Left renal pelvis (tissue), 4 donors: ENCODE measurements at regions not wholly inside any gene's neighbourhood (a gene's known extent, or its start where the extent isn't known, plus 50 kb on each side); places are given as distances from the start of the nearest gene placed in this dataset.
"Not testable (repeated sequence)": the region's sequence is repeated elsewhere in the genome, so short reads cannot be mapped to it uniquely, and the experiment has no call there.

Experiments used
- DNase-seq, 4 donors: peaks; one replicate each; pipeline ENCODE4 v3.0.0-alpha.2; 2013; ENCODE audit warnings: low read depth in 4 of 4, low spot score in 3 of 4

DNA sequence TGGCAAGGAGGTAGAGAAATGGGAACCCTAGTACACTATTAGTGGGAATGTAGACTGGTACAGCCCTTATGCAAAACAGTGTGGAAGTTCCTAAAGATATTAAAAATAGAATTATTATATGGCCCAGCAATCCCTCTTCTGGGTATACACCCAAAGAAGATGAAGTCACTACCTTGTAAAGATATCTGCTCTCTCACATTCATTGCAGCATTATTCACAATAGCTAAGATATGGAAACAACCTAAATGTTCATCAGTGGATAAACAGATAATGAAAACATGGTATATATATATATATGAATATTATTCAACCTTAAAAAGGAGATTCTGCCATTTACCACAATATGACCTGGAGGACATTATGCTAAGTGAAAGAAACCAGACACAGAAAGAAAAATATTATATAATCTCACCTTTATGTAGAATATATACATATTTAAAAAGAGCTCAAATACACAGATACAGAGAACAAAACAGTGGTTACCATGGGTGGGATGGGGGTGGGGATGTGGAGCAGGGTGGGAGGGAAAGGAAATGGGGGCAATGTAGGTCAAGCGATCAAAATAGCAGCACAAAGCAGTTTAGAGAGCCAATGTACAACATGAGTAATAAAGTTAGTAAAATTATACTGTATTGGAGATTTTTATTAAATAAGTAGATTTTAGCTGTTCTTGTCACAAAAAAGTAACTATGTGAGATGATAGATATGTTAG, 138.6 kb downstream of the SPRY1 start:
- no peak for DNase-seq

DNA sequence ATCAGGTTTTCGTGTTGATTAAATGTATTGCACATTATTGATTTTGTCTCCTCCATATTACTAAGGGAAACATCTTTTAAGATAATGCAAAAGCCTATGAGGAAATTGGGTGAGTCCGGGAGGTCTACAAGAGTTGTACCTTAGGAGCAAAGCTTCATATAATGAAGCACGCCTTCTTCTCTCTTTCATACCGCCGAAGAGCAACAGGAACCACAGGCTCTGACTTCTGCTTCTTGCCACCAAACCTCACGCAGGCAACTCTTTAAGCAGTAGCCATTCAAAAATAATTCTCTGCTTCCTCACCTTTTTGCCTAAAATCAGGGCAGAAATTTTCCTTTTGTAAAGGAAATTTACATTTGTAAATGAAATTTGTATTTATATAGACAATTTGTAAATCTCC, 139.6 kb downstream of the SPRY1 start:
- DNase-seq: no peak

DNA sequence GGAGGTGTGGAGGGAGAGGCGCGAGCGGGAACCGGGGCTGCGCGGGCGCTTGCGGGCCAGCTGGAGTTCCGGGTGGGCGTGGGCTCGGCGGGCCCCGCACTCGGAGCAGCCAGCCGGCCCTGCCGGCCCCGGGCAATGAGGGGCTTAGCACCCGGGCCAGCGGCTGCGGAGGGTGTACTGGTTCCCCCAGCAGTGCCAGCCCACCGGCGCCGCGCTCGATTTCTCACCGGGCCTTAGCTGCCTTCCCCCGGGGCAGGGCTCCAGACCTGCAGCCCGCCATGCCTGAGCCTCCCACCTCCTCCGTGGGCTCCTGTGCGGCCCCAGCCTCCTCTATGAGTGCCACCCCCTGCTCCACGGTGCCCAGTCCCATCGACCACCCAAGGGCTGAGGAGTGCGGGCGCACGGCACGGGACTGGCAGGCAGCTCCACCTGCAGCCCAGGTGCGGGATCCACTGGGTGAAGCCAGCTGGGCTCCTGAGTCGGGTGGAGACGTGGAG, 141.4 kb downstream of the SPRY1 start:
- DNase-seq: not testable (repeated sequence)

DNA sequence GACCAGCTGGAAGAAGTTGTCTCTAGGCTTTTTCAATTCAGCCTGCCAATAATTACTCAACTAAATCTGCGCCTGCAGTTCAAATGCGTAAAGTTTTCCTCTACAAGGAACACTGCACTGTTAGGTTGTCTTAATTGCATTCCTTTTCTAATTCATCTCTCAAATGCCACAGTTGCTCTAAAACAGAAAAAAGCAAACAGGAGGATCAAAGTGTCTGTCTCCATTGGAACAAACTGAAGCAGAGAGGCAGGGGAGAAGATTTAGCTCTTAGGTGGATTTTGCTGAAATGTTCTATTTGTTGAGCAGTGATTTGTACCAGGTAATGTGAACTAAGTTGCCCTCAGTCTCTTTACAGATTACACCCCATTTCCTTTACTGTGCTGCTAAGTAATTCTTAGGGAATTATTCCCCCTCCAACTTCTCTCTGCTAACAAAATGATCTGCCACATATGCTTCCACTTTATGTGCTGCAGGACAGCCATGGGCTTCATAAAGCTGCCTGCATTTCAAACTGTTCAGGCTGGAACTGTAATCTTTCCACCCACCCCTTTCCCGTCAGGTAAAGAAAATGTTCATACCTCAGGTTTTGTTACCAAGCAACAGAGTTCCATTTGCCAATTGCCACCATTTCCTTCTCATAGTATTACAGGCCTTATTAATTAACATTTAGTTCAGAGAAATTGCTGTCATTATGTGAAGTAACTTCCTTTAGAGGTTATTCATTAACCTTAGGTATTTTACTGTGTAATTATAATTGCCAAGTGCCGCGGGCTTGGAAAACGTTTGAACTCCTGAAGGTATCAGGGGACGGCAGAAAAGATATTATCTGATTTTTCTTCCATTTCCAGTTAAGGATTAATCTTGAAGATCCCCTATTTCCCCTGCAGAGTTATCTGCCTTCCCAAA, 149.3 kb downstream of the SPRY1 start:
- DNase-seq: peak in 1 of 4 donors; percentile 45

GRCh38 chr4:123546573-123547060, 150.0 kb downstream of the SPRY1 start:
- no peak for DNase-seq

DNA sequence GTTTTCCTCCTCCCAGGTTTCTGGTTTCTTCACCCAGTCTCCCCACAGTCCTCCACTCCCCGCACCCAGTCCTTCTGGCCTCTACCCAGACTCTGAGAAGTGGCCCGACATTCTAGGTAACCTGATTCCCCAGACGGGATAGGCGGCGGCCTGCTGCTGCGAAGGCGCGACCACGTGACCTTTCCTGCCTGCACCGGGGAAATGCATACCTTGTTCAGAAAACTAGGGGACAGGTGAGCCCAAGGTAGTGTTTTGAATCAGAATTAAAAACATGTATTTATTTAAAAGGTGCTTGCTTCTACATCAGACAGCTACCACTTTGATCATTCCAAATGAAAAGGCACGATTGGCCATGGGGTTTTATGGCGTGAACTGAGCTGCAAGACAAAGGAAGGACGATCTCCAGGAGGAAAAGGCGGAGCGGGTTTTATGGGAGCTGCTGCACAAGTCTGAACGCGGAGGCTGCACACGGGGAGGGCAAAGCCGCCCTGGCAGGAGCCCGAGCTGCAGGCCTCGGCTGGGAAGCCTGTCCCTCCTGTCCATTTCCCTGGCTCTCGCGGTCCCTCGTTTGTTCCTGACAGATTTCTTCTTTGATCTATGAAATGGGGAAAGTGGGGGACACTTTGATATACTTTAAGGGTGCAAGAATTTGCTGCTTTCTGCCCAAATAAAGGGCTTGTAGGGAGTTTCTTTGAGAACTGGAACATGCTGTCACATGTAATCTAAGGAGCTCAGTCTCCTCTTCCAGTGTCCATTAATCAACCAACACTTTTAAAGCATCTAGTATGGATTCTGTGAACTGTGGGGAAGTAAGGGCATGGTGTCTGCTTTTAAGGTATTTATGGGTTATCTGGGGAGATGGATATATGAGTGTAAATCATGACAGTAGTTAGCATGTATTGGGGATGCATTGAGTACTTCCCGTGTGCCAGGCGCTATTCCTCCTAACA, 150.9 kb downstream of the SPRY1 start:
- DNase-seq: peak in 2 of 4 donors; percentile 47 to 51

DNA sequence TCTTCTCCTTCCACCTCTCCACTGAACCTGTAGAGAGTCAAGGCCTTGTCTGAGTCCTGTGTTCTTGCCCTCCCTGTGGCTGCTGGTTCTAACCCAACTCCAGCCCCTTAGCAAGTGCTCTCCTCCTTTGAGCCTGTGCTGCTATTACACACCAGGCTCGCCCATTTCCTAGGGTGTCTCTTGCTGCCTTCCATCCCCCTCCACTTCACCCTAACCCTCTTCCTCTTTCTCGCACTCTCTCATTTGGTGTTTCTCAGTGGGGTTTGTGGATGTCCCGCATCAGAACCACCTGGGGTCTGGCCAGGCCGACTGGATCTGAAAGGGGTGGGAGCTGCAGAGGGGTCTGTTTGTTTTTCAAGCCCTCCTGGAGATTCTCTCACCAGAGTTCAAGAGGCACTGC, 156.7 kb downstream of the SPRY1 start:
- no peak for DNase-seq

DNA sequence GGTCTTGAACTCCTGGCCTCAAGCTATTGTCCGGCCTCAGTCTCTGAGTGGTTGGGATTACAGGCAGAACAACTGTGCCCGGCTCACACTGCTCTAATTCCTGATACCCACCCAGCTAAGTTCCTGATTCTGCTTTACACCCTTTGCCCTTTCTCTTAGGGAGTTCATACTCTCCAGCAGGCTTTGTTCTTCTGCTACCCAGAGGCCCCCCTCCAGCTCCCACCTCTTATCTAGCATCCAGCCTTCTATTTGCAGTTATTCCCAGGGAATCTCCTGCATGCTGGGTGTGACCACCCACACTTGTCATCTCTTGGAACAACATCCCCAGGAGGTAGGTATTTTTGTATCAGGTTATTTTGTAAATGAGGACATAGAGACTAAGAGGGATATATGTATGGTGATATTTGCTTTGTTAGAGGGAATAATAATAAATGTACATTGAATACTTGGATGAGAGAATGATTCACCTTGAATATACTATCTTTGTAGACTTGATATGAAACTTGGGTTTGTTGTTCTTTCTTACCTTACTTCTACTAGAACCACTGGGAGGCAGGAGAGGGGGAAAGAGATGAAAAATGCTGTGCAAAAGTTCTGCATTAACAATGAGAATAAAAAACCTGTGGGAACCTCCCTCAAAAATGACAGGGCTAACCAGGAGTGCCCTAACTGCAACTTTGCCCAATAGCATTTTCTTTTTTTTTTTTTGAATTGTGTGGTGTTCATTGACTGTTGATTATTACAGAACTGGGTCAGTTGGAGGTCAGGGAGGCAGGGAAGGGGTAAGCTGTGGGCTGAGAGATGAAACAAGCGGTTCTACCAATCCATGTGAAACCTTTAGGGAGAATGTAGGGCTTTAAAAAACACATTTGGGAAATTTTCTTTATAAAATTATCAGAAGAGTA, 157.4 kb downstream of the SPRY1 start:
- no peak for DNase-seq

DNA sequence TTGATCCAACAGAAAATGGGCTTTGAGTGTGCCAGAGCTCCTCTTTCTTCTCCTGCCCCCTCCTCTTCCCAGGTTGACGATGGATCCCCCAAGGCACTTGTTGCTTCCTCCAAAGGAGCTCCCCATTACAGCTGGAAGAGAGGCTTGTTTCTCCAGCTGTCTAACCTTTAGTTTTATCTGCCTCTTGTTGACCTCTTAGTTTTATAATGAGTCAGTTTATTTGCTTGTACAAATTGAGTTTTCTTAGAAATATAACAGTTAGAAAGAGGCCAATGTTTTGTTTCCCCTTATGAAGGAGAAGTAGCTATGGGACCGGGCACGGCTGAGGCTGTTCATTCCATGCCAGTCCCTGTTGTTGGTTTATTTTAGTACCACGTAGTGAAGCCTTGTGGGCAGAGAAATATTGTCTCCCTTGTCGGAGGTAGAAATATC, 158.2 kb downstream of the SPRY1 start:
- DNase-seq: no peak

DNA sequence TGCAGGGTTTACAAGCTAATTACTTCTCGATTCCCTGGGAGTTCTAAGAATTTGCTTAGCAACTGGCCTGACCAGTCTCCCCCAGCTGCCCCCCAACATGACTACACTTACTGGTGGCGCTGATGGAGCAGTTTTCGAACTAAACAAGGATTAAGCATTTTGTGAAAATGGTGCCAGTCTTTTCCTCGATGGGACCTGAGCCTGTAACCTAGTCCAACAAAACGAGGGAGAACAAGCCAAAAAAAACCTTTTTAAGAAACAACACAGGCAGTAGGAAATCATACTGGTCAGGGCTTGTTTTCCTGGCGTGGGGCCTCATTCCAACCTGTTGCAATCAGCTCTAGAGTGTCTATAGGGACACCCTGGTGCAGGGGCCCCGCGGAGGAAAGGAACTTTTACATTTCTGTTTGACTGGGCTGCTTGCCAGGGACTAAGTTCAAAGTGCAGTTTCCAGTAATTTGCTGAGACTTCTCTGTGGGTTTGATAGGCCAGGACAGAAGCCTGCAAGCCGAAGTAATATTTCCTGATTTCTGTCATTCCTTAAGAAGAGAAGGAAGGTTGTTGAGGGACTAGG, 158.7 kb downstream of the SPRY1 start:
- DNase-seq: peak in 2 of 4 donors; percentile 76 to 81

- DNase-seq: peak in 1 of 4 donors; percentile 32
Measured at GRCh38 chr4:123555807-123556273, 159.2 kb downstream of the SPRY1 start.

GRCh38 chr4:123556526-123556925, 159.9 kb downstream of the SPRY1 start:
- no peak for DNase-seq

DNA sequence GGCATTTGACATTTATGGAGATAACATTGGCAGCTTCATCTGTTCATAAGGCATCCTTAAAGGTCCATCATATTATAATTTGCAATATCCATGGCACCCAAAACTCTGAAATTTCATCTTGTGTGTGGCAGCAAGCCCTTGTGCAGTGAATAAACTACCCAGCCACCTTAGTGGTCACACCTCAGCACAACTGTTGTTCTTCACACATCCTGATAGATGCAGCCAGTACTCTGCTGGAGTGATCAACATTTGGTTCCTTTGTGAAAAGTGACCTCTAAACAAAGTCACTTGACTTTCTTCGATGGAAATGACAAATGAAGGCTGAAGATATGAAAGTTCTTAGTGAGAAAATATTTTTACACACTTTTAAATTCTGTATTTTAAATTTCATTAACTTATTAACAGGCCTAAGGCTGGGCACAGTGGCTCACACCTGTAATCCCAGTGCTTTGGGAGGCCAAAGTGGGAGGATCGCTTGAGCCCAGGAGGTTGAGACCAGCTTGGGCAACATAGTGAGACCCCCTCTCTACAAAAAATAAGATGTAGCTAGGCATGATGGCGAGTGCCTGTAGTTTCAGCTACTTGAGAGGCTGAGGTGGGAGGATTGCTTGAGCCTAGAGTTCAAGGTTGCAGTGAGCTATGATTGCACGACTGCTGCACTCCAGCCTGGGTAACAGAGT, 161.4 kb downstream of the SPRY1 start:
- no peak for DNase-seq

DNA sequence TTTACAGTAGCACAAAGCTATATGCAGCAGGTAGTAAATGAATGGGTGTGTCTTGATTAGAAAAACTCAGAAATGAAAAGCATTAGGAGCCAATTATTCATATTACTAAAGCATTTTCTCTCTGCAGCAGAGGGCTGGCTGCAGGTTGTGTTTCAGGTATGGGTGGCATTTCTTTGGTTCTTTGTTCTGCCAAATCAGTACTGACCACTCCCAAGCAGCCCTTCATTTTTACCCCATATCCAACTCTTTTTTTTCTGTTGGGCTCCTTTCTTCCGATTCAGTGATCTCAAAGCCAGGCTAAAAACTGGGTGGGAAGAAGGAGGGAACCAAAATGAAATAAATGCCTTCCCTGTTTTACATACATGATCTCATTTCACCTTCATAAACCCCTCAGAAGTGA, 162.3 kb downstream of the SPRY1 start:
- DNase-seq: no peak

GRCh38 chr4:123559955-123560871, 163.6 kb downstream of the SPRY1 start:
- no peak for DNase-seq

DNA sequence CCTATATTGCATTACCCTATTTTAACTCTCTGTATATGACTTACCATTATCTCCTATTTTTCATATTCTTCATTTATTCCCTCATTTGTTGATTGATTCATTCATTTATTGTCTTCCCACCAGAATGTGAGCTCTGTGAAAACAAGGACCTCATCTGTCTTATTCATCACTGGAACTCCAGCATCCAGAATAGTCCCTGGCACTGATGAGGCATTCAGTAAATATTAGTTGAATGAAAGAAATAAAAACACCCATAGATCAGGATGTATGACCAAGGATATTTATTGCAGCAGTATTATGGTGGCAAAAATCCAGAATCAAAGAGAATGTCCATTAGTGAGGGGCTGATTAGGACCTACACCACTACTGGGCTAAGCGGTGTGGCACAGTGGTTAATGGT, 164.9 kb downstream of the SPRY1 start:
- DNase-seq: no peak
